ENCODE measurements at regions not wholly inside any gene's neighbourhood (a gene's known extent, or its start where the extent isn't known, plus 50 kb on each side); places are given as distances from the start of the nearest gene placed in this dataset.

GRCh38 chr18:41783879-41784278 is 171.2 kb upstream of the PIK3C3 start:
- H2AFZ ChIP-seq (ENCODE audit: low read length): no peak overlapping the region
- no peaks in the 10 kb centered on the region for H3K36me3 ChIP-seq (ENCODE audit: insufficient read depth, low read length)
- no peaks in the 10 kb centered on the region for H3K4me1 ChIP-seq (ENCODE audit: low read length)
- no peak overlapping the region for H3K9ac ChIP-seq (ENCODE audit: low read length)
- no peak overlapping the region for H3K4me3 ChIP-seq (ENCODE audit: low read length)
- H4K20me1 ChIP-seq (ENCODE audit: insufficient read depth, low read depth, low read length): no peaks in the 10 kb centered on the region
- no peaks in the 10 kb centered on the region for H3K27me3 ChIP-seq (ENCODE audit: low read length)
- no peak for DNase-seq
- no peaks in the 10 kb centered on the region for H3K9me3 ChIP-seq (ENCODE audit: low read length)
- no peaks in the 10 kb centered on the region for H3K9me2 ChIP-seq (replicated peaks; ENCODE audit: insufficient read depth, low read length)
- no peaks in the 10 kb centered on the region for H3K79me2 ChIP-seq (ENCODE audit: low read length)
- H3K4me2 ChIP-seq (ENCODE audit: low read depth, low read length, poor library complexity, severe bottlenecking): no peak overlapping the region
- H3K27ac ChIP-seq (ENCODE audit: low read length): no peak overlapping the region

DNA sequence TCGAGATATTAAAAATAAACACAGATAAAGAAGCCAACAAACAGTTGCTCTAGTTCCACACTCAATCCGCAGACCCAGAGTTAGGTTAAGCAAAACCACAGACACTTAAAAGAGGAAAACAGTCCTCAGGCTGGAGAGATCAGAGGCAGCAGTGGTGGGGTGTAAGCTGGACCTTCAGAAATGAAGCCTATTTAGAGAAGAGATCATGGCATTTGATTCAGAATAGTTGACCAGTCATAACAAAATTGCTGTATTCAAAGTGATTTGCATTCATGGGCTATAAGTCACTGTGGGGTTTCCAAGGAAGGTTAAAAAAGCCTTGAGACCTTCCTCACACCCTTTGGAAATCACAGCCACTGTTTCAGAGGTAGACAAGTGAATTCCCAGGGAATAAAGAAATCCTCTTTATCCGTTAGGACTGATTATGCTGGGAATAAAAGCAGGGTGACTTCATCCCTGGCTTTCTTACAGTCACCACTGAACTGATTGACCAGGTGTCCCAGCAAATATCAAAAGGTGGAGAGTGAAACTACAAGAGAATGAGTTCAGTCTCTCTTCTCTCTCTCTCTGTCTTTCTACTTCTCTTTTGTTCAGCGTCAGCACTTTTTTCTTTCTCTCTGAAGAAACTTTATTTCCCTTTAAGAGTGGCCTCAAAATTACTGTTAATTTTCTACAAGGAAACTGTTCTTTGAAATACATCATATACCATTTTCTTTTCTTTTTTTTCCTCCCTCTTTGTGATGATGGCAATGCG is 171.8 kb upstream of the PIK3C3 start:
- H3K9me2 ChIP-seq (replicated peaks; ENCODE audit: insufficient read depth, low read length): no peaks in the 10 kb centered on the region
- no peak for DNase-seq
- H3K79me2 ChIP-seq (ENCODE audit: low read length): no peaks in the 10 kb centered on the region
- H3K4me1 ChIP-seq (ENCODE audit: low read length): no peaks in the 10 kb centered on the region
- H3K4me2 ChIP-seq (ENCODE audit: low read depth, low read length, poor library complexity, severe bottlenecking): no peak overlapping the region
- H3K9me3 ChIP-seq (ENCODE audit: low read length): no peaks in the 10 kb centered on the region
- no peak overlapping the region for H3K27ac ChIP-seq (ENCODE audit: low read length)
- no peak overlapping the region for H3K9ac ChIP-seq (ENCODE audit: low read length)
- no peak overlapping the region for H3K4me3 ChIP-seq (ENCODE audit: low read length)
- no peaks in the 10 kb centered on the region for H3K27me3 ChIP-seq (ENCODE audit: low read length)
- H4K20me1 ChIP-seq (ENCODE audit: insufficient read depth, low read depth, low read length): no peaks in the 10 kb centered on the region
- no peaks in the 10 kb centered on the region for H3K36me3 ChIP-seq (ENCODE audit: insufficient read depth, low read length)
- H2AFZ ChIP-seq (ENCODE audit: low read length): no peak overlapping the region

DNA sequence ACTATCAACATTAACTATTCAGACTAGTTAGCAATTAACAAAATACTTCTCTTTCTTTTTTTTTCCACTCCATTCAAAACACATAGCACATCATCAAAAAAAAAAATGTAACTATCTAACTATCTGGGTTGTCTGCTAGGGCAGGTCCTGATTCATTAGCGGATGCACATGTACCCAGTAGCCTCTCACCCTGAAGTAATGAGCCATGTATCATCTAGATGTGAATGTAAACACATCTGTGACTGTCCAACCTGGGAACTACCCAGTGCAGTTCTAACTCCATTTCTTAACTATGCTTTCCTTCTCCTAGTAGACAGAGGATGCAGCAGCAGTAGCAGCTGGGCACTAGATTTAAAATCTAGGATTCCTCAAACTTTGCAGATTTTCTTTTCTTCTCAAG is 183.1 kb upstream of the PIK3C3 start:
- Histone ChIP-seq H3K79me2 (ENCODE audit: low read length) (no peaks in the 10 kb centered on the region), H3K9me3 (ENCODE audit: low read length) (no peaks in the 10 kb centered on the region), H3K4me3 (ENCODE audit: low read length) (no peak overlapping the region), H3K27ac (ENCODE audit: low read length) (no peak overlapping the region), H3K27me3 (ENCODE audit: low read length) (no peaks in the 10 kb centered on the region), H2AFZ (ENCODE audit: low read length) (no peak overlapping the region), H3K36me3 (ENCODE audit: insufficient read depth, low read length) (no peaks in the 10 kb centered on the region), H3K9me2 (replicated peaks; ENCODE audit: insufficient read depth, low read length) (no peaks in the 10 kb centered on the region), H3K4me2 (ENCODE audit: low read depth, low read length, poor library complexity, severe bottlenecking) (no peak overlapping the region), H3K4me1 (ENCODE audit: low read length) (no peaks in the 10 kb centered on the region), H4K20me1 (ENCODE audit: insufficient read depth, low read depth, low read length) (no peaks in the 10 kb centered on the region), H3K9ac (ENCODE audit: low read length) (no peak overlapping the region)
- no peak for DNase-seq

DNA sequence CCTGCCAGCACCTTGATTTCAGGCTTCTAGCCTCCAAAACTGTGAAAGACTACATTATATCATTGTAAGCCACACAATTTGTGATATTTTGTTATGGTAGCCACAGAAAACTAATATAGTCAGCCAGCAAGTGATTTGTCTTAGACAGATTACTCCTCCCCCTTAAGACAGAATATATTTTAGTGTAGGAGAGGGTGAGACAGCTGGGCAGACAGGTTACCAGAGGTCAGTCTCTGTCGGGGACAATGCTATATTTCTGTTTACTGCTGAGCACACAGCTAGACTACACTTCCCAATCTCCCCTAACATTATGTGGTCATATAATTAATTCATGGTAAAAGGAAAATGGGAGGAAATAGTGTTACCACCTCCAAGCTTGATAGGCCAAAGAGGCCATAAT is 185.8 kb upstream of the PIK3C3 start:
- no peaks in the 10 kb centered on the region for H4K20me1 ChIP-seq (ENCODE audit: insufficient read depth, low read depth, low read length)
- H3K9me2 ChIP-seq (replicated peaks; ENCODE audit: insufficient read depth, low read length): no peaks in the 10 kb centered on the region
- no peak overlapping the region for H3K4me3 ChIP-seq (ENCODE audit: low read length)
- no peaks in the 10 kb centered on the region for H3K79me2 ChIP-seq (ENCODE audit: low read length)
- H3K4me2 ChIP-seq (ENCODE audit: low read depth, low read length, poor library complexity, severe bottlenecking): no peak overlapping the region
- DNase-seq: no peak
- H3K9me3 ChIP-seq (ENCODE audit: low read length): no peaks in the 10 kb centered on the region
- no peak overlapping the region for H2AFZ ChIP-seq (ENCODE audit: low read length)
- no peaks in the 10 kb centered on the region for H3K36me3 ChIP-seq (ENCODE audit: insufficient read depth, low read length)
- no peaks in the 10 kb centered on the region for H3K4me1 ChIP-seq (ENCODE audit: low read length)
- no peaks in the 10 kb centered on the region for H3K27me3 ChIP-seq (ENCODE audit: low read length)
- no peak overlapping the region for H3K27ac ChIP-seq (ENCODE audit: low read length)
- no peak overlapping the region for H3K9ac ChIP-seq (ENCODE audit: low read length)

DNA sequence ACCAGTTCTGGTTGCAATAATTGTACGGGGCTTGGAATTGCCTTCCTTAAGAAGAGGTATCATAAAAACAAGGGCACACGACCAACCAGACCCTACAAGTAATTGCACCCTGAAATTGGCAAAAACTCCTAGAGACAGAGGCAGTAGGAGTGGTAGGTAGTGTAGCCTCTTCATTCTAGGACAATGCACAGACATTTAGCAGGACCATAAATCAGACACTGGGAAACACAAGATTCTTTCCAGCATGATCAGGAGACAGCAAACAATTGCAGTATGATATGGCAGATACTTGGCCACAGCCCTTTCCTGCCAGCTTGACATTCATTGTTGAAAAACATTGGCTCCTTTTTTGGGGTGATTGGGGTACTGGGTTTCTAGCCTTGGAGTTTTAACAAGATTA is 186.6 kb upstream of the PIK3C3 start:
- no peaks in the 10 kb centered on the region for H3K9me2 ChIP-seq (replicated peaks; ENCODE audit: insufficient read depth, low read length)
- no peak overlapping the region for H3K4me2 ChIP-seq (ENCODE audit: low read depth, low read length, poor library complexity, severe bottlenecking)
- H4K20me1 ChIP-seq (ENCODE audit: insufficient read depth, low read depth, low read length): no peaks in the 10 kb centered on the region
- no peak overlapping the region for H2AFZ ChIP-seq (ENCODE audit: low read length)
- no peak overlapping the region for H3K9ac ChIP-seq (ENCODE audit: low read length)
- H3K36me3 ChIP-seq (ENCODE audit: insufficient read depth, low read length): no peaks in the 10 kb centered on the region
- H3K27ac ChIP-seq (ENCODE audit: low read length): no peak overlapping the region
- DNase-seq: no peak
- H3K79me2 ChIP-seq (ENCODE audit: low read length): no peaks in the 10 kb centered on the region
- no peaks in the 10 kb centered on the region for H3K27me3 ChIP-seq (ENCODE audit: low read length)
- no peaks in the 10 kb centered on the region for H3K4me1 ChIP-seq (ENCODE audit: low read length)
- no peak overlapping the region for H3K4me3 ChIP-seq (ENCODE audit: low read length)
- H3K9me3 ChIP-seq (ENCODE audit: low read length): no peaks in the 10 kb centered on the region

DNA sequence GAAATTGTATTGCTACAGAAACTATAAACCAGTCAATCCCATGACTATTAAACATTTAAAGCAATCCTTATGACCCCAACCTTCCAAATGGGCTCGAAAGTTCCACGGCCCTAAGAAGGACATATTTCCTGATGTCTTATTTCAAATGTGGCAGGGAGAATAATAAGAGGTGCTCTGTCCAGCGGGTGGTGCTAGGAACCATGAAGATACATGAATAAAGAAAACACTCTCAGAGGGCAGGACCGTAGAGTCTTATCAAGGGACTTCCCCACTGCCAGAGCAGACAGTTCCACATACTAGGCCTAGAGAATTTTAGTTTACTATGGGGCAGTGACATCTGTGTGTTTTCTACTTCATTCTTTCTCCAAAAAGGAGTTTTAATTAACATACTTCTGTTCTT is 187.1 kb upstream of the PIK3C3 start:
- no peak for DNase-seq
- Histone ChIP-seq H3K4me2 (ENCODE audit: low read depth, low read length, poor library complexity, severe bottlenecking) (no peak overlapping the region), H3K9ac (ENCODE audit: low read length) (no peak overlapping the region), H3K9me3 (ENCODE audit: low read length) (no peaks in the 10 kb centered on the region), H3K79me2 (ENCODE audit: low read length) (no peaks in the 10 kb centered on the region), H3K27ac (ENCODE audit: low read length) (no peak overlapping the region), H2AFZ (ENCODE audit: low read length) (no peak overlapping the region), H3K27me3 (ENCODE audit: low read length) (no peaks in the 10 kb centered on the region), H3K4me1 (ENCODE audit: low read length) (no peaks in the 10 kb centered on the region), H4K20me1 (ENCODE audit: insufficient read depth, low read depth, low read length) (no peaks in the 10 kb centered on the region), H3K4me3 (ENCODE audit: low read length) (no peak overlapping the region), H3K9me2 (replicated peaks; ENCODE audit: insufficient read depth, low read length) (no peaks in the 10 kb centered on the region), H3K36me3 (ENCODE audit: insufficient read depth, low read length) (no peaks in the 10 kb centered on the region)

GRCh38 chr18:41765460-41765859 is 189.6 kb upstream of the PIK3C3 start:
- H2AFZ ChIP-seq (ENCODE audit: low read length): no peak overlapping the region
- no peaks in the 10 kb centered on the region for H3K9me3 ChIP-seq (ENCODE audit: low read length)
- H4K20me1 ChIP-seq (ENCODE audit: insufficient read depth, low read depth, low read length): no peaks in the 10 kb centered on the region
- no peaks in the 10 kb centered on the region for H3K4me1 ChIP-seq (ENCODE audit: low read length)
- H3K27ac ChIP-seq (ENCODE audit: low read length): no peak overlapping the region
- H3K9ac ChIP-seq (ENCODE audit: low read length): no peak overlapping the region
- H3K4me2 ChIP-seq (ENCODE audit: low read depth, low read length, poor library complexity, severe bottlenecking): no peak overlapping the region
- H3K4me3 ChIP-seq (ENCODE audit: low read length): no peak overlapping the region
- no peaks in the 10 kb centered on the region for H3K9me2 ChIP-seq (replicated peaks; ENCODE audit: insufficient read depth, low read length)
- no peak for DNase-seq
- no peaks in the 10 kb centered on the region for H3K27me3 ChIP-seq (ENCODE audit: low read length)
- no peaks in the 10 kb centered on the region for H3K79me2 ChIP-seq (ENCODE audit: low read length)
- no peaks in the 10 kb centered on the region for H3K36me3 ChIP-seq (ENCODE audit: insufficient read depth, low read length)

GRCh38 chr18:41763361-41763760 is 191.7 kb upstream of the PIK3C3 start:
- Histone ChIP-seq H3K4me3 (ENCODE audit: low read length) (no peak overlapping the region), H3K9me3 (ENCODE audit: low read length) (no peaks in the 10 kb centered on the region), H3K79me2 (ENCODE audit: low read length) (no peaks in the 10 kb centered on the region), H3K36me3 (ENCODE audit: insufficient read depth, low read length) (no peaks in the 10 kb centered on the region), H2AFZ (ENCODE audit: low read length) (no peak overlapping the region), H4K20me1 (ENCODE audit: insufficient read depth, low read depth, low read length) (no peaks in the 10 kb centered on the region), H3K27ac (ENCODE audit: low read length) (no peak overlapping the region), H3K4me2 (ENCODE audit: low read depth, low read length, poor library complexity, severe bottlenecking) (no peak overlapping the region), H3K9ac (ENCODE audit: low read length) (no peak overlapping the region), H3K9me2 (replicated peaks; ENCODE audit: insufficient read depth, low read length) (no peaks in the 10 kb centered on the region), H3K4me1 (ENCODE audit: low read length) (no peaks in the 10 kb centered on the region), H3K27me3 (ENCODE audit: low read length) (no peaks in the 10 kb centered on the region)
- DNase-seq: no peak

All from Karpas-422 (cell line).